ENCODE measurements at regions not wholly inside any gene's neighbourhood (a gene's known extent, or its start where the extent isn't known, plus 50 kb on each side); places are given as distances from the start of the nearest gene placed in this dataset.

DNA sequence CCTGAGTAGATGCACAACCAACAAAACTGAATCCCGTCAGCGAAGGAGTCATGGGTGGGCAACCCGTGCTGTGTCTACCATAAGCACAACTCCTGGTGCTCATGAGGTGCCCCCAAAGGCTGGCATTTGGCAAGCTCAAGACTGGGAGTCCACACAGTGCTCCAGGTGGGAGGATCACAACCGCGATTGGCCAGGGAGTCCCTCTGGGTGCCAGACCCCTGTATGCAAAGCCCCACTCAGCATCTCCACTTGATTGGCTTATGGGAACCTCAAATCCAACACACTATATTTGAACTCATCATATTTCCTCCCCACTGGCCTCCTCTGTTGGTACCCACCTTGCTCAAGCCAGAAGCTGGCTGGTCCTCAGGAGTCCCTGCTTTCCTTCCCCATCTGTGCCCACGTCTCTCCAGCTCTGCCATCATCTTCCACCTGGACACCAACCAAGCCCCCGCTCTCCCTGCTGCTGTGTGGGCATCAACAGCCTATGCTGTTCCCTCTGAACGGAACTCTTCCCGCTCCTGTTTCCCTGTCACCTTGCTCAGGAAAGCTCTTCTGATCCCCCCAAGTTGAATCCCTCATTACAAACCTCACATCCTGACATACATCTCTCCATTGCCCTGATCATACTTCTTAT, 142.3 kb upstream of the PTPN1 start:
- H2AFZ ChIP-seq (ENCODE audit: control insufficient read depth, low read length): no peak overlapping the region
- no peak for DNase-seq (ENCODE audit: low read depth, low spot score)
- H3K4me3 ChIP-seq (ENCODE audit: control insufficient read depth in 2 of 3, extremely low read depth in 1 of 3, insufficient read depth in 2 of 3, low read depth in 1 of 3, low read length in 3 of 3): no peak overlapping the region
- no peak overlapping the region for H3K27ac ChIP-seq (ENCODE audit: control insufficient read depth, insufficient read depth, low read length)
- H3K4me1 ChIP-seq (ENCODE audit: control insufficient read depth, extremely low read depth, insufficient read depth, low read length): peaks cover 15% of the 10 kb centered on the region
- H3K27me3 ChIP-seq (ENCODE audit: control insufficient read depth, extremely low read depth, insufficient read depth, low read length): no peaks in the 10 kb centered on the region
- FAIRE-seq: no peak
- no peaks in the 10 kb centered on the region for H4K20me1 ChIP-seq (ENCODE audit: control insufficient read depth, extremely low read depth, insufficient read depth, low read length)
- peaks cover under 1% of the 10 kb centered on the region for H3K9me1 ChIP-seq (ENCODE audit: control insufficient read depth, extremely low read depth, insufficient read depth, low read length)
- H3K79me2 ChIP-seq (ENCODE audit: control insufficient read depth, insufficient read depth, low read length): no peaks in the 10 kb centered on the region
- dilution Hi-C loops (cut with MboI; ENCODE audit: extremely low pct_ligation_motif_present, low sequenced_read_pairs): no loop called here
- H3K9me3 ChIP-seq (ENCODE audit: control insufficient read depth, low read depth, low read length): no peaks in the 10 kb centered on the region
- no peak overlapping the region for H3K9ac ChIP-seq (ENCODE audit: control insufficient read depth, extremely low read depth, insufficient read depth, low read length)
- TF ChIP-seq, protein P1, sequence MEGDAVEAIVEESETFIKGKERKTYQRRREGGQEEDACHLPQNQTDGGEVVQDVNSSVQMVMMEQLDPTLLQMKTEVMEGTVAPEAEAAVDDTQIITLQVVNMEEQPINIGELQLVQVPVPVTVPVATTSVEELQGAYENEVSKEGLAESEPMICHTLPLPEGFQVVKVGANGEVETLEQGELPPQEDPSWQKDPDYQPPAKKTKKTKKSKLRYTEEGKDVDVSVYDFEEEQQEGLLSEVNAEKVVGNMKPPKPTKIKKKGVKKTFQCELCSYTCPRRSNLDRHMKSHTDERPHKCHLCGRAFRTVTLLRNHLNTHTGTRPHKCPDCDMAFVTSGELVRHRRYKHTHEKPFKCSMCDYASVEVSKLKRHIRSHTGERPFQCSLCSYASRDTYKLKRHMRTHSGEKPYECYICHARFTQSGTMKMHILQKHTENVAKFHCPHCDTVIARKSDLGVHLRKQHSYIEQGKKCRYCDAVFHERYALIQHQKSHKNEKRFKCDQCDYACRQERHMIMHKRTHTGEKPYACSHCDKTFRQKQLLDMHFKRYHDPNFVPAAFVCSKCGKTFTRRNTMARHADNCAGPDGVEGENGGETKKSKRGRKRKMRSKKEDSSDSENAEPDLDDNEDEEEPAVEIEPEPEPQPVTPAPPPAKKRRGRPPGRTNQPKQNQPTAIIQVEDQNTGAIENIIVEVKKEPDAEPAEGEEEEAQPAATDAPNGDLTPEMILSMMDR (optimal IDR thresholded peaks at IDR 0.05 in 1 of 3, IDR thresholded peaks at IDR 0.05 in 1 of 3, conservative IDR thresholded peaks at IDR 0.05 in 1 of 3; ENCODE audit: extremely low read depth in 1 of 3, insufficient read depth in 2 of 3, low read length in 3 of 3): no peak
- TF ChIP-seq EZH2 (IDR thresholded peaks at IDR 0.05; ENCODE audit: low read length): no peak
- no peak overlapping the region for H3K4me2 ChIP-seq (ENCODE audit: control insufficient read depth, extremely low read depth, insufficient read depth, low read depth, low read length)
- H3K36me3 ChIP-seq (ENCODE audit: control insufficient read depth in 2 of 2, extremely low read depth in 1 of 2, insufficient read depth in 2 of 2, low read length in 2 of 2): no peaks in the 10 kb centered on the region

DNA sequence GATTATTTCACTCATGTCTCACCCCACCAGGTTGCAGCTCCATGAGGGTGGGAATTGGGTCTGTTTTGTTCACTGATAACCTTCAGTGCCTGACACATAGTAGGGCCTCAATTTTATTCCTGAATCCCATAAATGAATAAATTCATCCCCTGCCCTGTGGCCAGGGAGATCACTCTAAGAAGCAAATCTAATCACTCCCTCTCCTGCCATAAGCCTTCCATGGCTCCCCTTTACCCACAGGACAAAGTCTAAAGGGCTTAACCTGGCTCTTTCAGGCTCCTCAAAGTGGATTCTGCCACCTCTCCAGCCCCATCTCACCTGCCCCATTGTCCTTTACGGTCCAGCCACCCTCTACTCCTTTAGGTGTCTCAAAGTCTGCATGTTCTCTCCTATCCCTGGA, 141.8 kb upstream of the PTPN1 start:
- TF ChIP-seq, protein P1 (optimal IDR thresholded peaks at IDR 0.05 in 1 of 3, IDR thresholded peaks at IDR 0.05 in 1 of 3, conservative IDR thresholded peaks at IDR 0.05 in 1 of 3; ENCODE audit: extremely low read depth in 1 of 3, insufficient read depth in 2 of 3, low read length in 3 of 3): no peak
- no peak for TF ChIP-seq EZH2 (IDR thresholded peaks at IDR 0.05; ENCODE audit: low read length)
- no peak for DNase-seq (ENCODE audit: low read depth, low spot score)
- Histone ChIP-seq H4K20me1 (ENCODE audit: control insufficient read depth, extremely low read depth, insufficient read depth, low read length) (no peaks in the 10 kb centered on the region), H3K27ac (ENCODE audit: control insufficient read depth, insufficient read depth, low read length) (no peak overlapping the region), H3K9me1 (ENCODE audit: control insufficient read depth, extremely low read depth, insufficient read depth, low read length) (peaks cover 2% of the 10 kb centered on the region), H3K4me3 (ENCODE audit: control insufficient read depth in 2 of 3, extremely low read depth in 1 of 3, insufficient read depth in 2 of 3, low read depth in 1 of 3, low read length in 3 of 3) (no peak overlapping the region), H3K79me2 (ENCODE audit: control insufficient read depth, insufficient read depth, low read length) (no peaks in the 10 kb centered on the region), H3K27me3 (ENCODE audit: control insufficient read depth, extremely low read depth, insufficient read depth, low read length) (no peaks in the 10 kb centered on the region), H2AFZ (ENCODE audit: control insufficient read depth, low read length) (no peak overlapping the region), H3K36me3 (ENCODE audit: control insufficient read depth in 2 of 2, extremely low read depth in 1 of 2, insufficient read depth in 2 of 2, low read length in 2 of 2) (no peaks in the 10 kb centered on the region), H3K9me3 (ENCODE audit: control insufficient read depth, low read depth, low read length) (no peaks in the 10 kb centered on the region), H3K9ac (ENCODE audit: control insufficient read depth, extremely low read depth, insufficient read depth, low read length) (no peak overlapping the region), H3K4me1 (ENCODE audit: control insufficient read depth, extremely low read depth, insufficient read depth, low read length) (peaks cover 17% of the 10 kb centered on the region), H3K4me2 (ENCODE audit: control insufficient read depth, extremely low read depth, insufficient read depth, low read depth, low read length) (no peak overlapping the region)
- no peak for FAIRE-seq
- dilution Hi-C loops (cut with MboI; ENCODE audit: extremely low pct_ligation_motif_present, low sequenced_read_pairs): no loop called here

Data from keratinocyte (primary cell).